RWPE1 (cell line): ENCODE measurements at regions not wholly inside any gene's neighbourhood (a gene's known extent, or its start where the extent isn't known, plus 50 kb on each side); places are given as distances from the start of the nearest gene placed in this dataset.

Experiments
- CTCF ChIA-PET: fragments of 350-600 bp; sonication (Branson Sonifier 250); formaldehyde crosslinking; extraction: SDS; loops from one replicate; lab custom pipeline; 2021; lab: Yijun Ruan, JAX
- POLR2A ChIA-PET: fragments of 400-600 bp; formaldehyde crosslinking; extraction: SDS; loops from one replicate; lab custom pipeline; 2020; ENCODE audit warnings: antibody characterized with exemption; ENCODE audit not compliant: low non-redundant PET; lab: Yijun Ruan, JAX
- DNase-seq: peaks from one replicate; pipeline ENCODE4 v3.0.0; 2012; ENCODE audit warnings: low spot score
- H3K27ac ChIP-seq: fragments of 450-650 bp; 2 replicates; pipeline ENCODE4 v1.5.1; 2017
- CTCF ChIP-seq: fragments of 450-650 bp; conservative IDR thresholded peaks from 2 replicates; pipeline ENCODE4 v1.5.1; 2017; ENCODE audit warnings: low read depth, mild to moderate bottlenecking

DNA sequence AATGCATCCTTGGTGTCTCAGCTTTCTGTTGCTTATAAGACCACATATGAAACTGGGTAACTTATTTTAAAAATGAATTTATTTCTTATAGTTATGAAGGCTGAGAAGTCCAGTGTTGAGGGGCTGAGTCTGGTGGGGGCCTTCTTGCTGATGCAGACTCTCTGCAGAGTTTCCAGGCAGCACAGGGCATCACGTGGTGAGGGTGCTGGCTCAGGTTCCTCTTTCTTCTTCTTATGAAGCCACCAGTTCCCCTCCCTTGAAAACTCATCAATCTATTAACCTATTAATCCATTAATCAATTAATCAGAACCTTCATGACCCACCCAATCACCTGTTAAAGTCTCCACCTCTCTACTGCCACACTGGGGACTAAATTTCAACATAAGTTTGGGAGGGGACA is 595.6 kb upstream of the NRP1 start:
- ChIA-PET POLR2A (no interaction called here), CTCF (interaction anchor here (0.7 kb wide), 1 partner anchor 1923 kb away, joined by 7 read pairs; no protein-coding TSS in a partner anchor)
- DNase-seq: no peak
- TF ChIP-seq CTCF: no peak
- H3K27ac ChIP-seq: no peak overlapping the region

DNA sequence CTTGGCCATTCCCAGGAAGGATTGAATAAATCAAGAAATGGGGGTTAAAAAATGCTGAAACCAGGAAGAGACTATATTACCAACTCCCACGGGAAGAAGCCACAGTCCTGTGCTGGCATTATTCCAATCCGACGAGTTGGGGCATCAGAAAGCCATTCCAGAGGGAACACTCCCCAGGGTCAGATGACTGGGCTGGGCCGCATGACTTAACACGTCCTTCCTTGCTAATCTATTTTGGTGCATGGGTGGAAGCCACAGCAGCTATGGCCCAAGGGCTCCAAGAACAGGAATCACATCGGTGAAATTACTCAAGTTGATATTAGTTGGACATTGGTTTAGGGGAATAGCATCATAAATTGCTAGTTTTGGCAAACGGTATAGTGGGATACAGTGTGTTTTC is 592.9 kb upstream of the NRP1 start:
- CTCF ChIA-PET: interaction anchor here (0.7 kb wide), 1 partner anchor 49 kb away, joined by 5 read pairs; no protein-coding TSS in a partner anchor
- DNase-seq: peak; percentile 95
- POLR2A ChIA-PET: no interaction called here
- TF ChIP-seq CTCF: no peak
- peak overlapping the region; percentile 65 for H3K27ac ChIP-seq

DNA sequence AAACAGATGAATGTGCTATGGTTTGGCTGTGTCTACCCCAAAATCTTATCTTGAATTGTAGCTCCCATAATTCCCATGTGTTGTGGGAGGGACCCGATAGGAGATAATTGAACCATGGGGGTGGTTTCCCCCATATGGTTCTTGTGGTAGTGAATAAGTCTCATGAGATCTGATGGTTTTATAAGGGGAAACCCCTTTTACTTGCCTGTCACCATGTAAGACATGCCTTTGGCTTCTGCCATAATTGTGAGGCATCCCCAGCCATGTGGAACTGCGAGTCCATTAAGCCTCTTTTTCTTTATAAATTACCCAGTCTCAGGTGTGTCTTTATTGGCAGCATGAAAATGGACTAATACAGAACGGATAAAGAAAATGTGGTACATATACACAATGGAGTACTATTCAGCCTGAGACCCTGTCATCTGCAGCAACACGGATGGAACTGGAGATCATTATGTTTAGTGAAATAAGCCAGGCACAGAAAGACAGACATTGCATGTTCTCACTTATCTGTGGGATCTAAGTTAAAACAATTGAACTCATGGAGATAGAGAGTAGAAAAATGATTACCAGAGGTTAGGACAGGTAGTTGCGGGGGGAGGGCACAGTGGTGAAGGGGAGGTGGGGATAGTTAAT is 587.6 kb upstream of the NRP1 start:
- ChIA-PET POLR2A (no interaction called here), CTCF (no interaction called here)
- H3K27ac ChIP-seq: no peak overlapping the region
- DNase-seq: no peak
- no peak for TF ChIP-seq CTCF

- no peak for TF ChIP-seq CTCF
- POLR2A ChIA-PET: no interaction called here
- no peak overlapping the region for H3K27ac ChIP-seq
- DNase-seq: no peak
- CTCF ChIA-PET: interaction anchor here (0.7 kb wide), 1 partner anchor 158 kb away, joined by 3 read pairs; no protein-coding TSS in a partner anchor
These were observed 585.9 kb upstream of the NRP1 start for GRCh38 chr10:33920351-33920750.

DNA sequence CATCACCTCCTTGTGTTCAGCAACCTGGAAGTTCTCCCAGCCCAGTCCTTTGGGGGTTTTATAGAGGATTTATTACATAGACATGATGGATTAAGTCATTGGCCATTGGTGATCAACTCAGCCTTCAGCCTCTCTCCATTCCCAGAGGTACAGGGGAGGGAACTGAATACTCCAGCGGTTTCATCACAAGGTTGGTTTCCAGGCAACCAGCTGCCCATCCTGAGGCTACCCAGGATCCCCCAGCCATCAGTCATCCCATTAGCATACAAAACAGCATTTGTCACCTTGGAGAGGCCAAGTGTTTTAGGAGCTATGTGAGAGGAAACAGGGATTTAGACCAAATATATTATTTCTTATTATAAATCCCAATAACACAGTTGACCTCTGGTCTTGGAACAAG is 584.8 kb upstream of the NRP1 start:
- CTCF ChIA-PET: no interaction called here
- POLR2A ChIA-PET: no interaction called here
- no peak for DNase-seq
- H3K27ac ChIP-seq: no peak overlapping the region
- no peak for TF ChIP-seq CTCF

- TF ChIP-seq CTCF: no peak
- CTCF ChIA-PET: no interaction called here
- no peak overlapping the region for H3K27ac ChIP-seq
- POLR2A ChIA-PET: no interaction called here
- DNase-seq: no peak
These were observed 582.8 kb upstream of the NRP1 start for GRCh38 chr10:33917069-33917780.
